ENCODE measurements at regions not wholly inside any gene's neighbourhood (a gene's known extent, or its start where the extent isn't known, plus 50 kb on each side); places are given as distances from the start of the nearest gene placed in this dataset.

GRCh38 chrX:45818913-45819312, 618.2 kb upstream of the DIPK2B start:
- intact Hi-C loops (cut with DNase I): no loop called here
- Histone ChIP-seq H3K36me3 (no peaks in the 10 kb centered on the region), H3K4me3 (no peak overlapping the region), H3K4me1 (no peaks in the 10 kb centered on the region), H3K27me3 (no peaks in the 10 kb centered on the region), H3K9ac (ENCODE audit: low read depth in 2 of 2, low read length in 2 of 2) (no peak overlapping the region), H3K27ac (no peak overlapping the region), H3K9me3 (no peaks in the 10 kb centered on the region)
- DNase-seq: no peak
- TF ChIP-seq, protein P1, sequence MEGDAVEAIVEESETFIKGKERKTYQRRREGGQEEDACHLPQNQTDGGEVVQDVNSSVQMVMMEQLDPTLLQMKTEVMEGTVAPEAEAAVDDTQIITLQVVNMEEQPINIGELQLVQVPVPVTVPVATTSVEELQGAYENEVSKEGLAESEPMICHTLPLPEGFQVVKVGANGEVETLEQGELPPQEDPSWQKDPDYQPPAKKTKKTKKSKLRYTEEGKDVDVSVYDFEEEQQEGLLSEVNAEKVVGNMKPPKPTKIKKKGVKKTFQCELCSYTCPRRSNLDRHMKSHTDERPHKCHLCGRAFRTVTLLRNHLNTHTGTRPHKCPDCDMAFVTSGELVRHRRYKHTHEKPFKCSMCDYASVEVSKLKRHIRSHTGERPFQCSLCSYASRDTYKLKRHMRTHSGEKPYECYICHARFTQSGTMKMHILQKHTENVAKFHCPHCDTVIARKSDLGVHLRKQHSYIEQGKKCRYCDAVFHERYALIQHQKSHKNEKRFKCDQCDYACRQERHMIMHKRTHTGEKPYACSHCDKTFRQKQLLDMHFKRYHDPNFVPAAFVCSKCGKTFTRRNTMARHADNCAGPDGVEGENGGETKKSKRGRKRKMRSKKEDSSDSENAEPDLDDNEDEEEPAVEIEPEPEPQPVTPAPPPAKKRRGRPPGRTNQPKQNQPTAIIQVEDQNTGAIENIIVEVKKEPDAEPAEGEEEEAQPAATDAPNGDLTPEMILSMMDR (IDR thresholded peaks at IDR 0.05): no peak

- no peak for DNase-seq
- no peak overlapping the region for H3K27ac ChIP-seq
- no peak overlapping the region for H3K9ac ChIP-seq (ENCODE audit: low read depth in 2 of 2, low read length in 2 of 2)
- H3K27me3 ChIP-seq: no peaks in the 10 kb centered on the region
- H3K9me3 ChIP-seq: no peaks in the 10 kb centered on the region
- no peaks in the 10 kb centered on the region for H3K36me3 ChIP-seq
- intact Hi-C loops (cut with DNase I): no loop called here
- TF ChIP-seq, protein P1 (IDR thresholded peaks at IDR 0.05): no peak
- no peak overlapping the region for H3K4me3 ChIP-seq
- no peaks in the 10 kb centered on the region for H3K4me1 ChIP-seq
Measured at GRCh38 chrX:45815441-45815840, 614.8 kb upstream of the DIPK2B start.

DNA sequence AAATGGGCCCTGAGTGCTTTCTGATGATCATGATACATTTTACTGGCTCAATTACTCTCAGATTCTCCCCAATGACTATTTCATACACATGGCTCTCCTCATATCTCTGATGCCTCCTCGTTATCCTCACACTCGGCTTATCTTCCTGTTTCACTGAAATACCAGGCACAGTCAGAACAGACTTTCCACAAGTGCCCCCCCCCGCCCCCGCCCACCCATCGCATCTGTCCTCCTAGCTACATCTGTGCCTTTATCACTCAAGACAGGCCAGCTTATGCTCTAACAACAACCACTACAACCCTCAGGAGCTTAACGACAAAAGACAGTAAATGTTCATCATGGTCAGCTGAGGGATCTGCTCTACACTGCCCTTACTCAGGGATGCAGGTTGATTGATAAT, 610.6 kb upstream of the DIPK2B start:
- Histone ChIP-seq H3K4me1 (no peaks in the 10 kb centered on the region), H3K27me3 (no peaks in the 10 kb centered on the region), H3K27ac (no peak overlapping the region), H3K9me3 (no peaks in the 10 kb centered on the region), H3K36me3 (no peaks in the 10 kb centered on the region), H3K4me3 (no peak overlapping the region), H3K9ac (ENCODE audit: low read depth in 2 of 2, low read length in 2 of 2) (no peak overlapping the region)
- intact Hi-C loops (cut with DNase I): no loop called here
- TF ChIP-seq, protein P1 (IDR thresholded peaks at IDR 0.05): no peak
- DNase-seq: no peak

DNA sequence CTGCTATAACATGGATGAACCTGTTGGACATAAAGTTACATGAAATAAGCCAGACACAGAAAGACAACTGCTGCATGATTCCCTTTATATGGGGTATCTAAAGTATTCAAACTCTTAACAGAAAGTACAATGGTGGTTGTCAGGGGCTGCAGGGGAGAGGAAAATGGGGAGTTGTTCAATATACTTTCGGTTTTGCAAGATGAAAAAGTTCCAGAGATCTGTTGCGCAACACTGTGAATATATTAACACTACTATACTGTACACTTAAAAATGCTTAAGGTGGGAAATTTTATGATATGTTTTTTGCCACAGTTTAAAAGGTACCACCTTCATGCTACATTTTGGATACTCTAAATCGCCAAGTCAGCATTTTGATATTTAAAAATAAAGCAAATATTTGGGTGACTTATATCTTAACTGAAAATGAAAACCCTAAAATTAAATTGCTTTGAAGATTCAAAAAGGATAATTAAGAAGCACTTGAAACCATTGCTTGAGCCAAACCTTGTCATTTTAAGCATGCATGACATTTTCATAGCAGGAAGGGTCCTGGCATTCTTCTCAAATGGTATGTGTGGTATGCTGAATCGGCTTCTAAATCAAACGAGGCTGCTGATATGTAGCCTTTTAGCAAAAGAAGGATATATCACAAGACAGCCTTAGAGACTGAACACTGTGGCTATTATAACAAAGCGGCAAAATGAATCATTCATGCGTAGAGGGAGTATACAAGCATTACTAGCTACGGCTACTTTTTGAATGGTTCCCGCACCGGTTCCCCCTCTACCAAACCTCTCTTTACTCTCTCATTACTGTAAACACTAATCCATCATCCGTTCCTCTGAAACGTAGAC, 607.1 kb upstream of the DIPK2B start:
- TF ChIP-seq, protein P1 (IDR thresholded peaks at IDR 0.05): no peak
- no peak overlapping the region for H3K4me3 ChIP-seq
- intact Hi-C loops (cut with DNase I): loop anchor here (10.0 kb wide), 1 partner anchor 567 kb away; no protein-coding TSS in a partner anchor
- H3K36me3 ChIP-seq: no peaks in the 10 kb centered on the region
- no peak overlapping the region for H3K9ac ChIP-seq (ENCODE audit: low read depth in 2 of 2, low read length in 2 of 2)
- no peaks in the 10 kb centered on the region for H3K4me1 ChIP-seq
- no peak for DNase-seq
- H3K27ac ChIP-seq: no peak overlapping the region
- no peaks in the 10 kb centered on the region for H3K27me3 ChIP-seq
- H3K9me3 ChIP-seq: no peaks in the 10 kb centered on the region

DNA sequence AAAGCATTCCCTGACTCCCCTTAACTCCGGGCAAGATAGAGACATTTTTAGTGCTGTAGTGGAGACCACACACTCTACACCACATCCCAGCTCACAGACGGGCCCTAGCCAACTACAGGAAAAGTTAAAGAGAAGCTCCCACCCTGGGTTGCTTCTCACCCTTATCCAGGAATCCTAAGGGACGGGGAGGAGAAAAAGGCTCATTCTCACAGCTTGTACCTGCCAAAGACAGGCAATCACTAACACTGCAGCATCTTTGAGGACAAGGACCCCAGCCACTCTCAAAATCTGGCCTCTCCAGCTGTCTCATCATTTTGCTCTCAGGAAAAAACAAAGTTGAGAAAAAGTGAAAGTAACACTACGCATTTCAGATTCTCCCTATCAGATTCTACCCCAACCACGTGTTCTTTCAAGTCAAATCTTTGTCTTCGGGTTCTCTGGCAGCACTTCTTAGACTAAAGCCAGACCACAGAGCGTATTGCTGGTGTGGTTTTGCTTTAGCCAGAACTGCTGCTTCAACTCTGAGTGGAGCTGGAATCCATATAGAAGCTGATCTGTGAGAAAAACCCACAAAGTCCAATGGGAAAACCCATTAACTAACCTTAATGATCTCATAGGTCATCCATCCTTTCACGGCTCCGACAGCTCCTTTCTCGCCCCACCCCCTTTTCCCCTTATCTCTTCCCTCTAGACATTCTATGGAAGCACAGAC, 605.9 kb upstream of the DIPK2B start:
- no peaks in the 10 kb centered on the region for H3K27me3 ChIP-seq
- H3K9ac ChIP-seq (ENCODE audit: low read depth in 2 of 2, low read length in 2 of 2): no peak overlapping the region
- TF ChIP-seq, protein P1 (IDR thresholded peaks at IDR 0.05): no peak
- no peaks in the 10 kb centered on the region for H3K36me3 ChIP-seq
- H3K9me3 ChIP-seq: no peaks in the 10 kb centered on the region
- no peak overlapping the region for H3K4me3 ChIP-seq
- intact Hi-C loops (cut with DNase I): loop anchor here (10.0 kb wide), 1 partner anchor 568 kb away; no protein-coding TSS in a partner anchor
- no peak overlapping the region for H3K27ac ChIP-seq
- DNase-seq: no peak
- H3K4me1 ChIP-seq: no peaks in the 10 kb centered on the region

All from colonic mucosa (tissue), 4 donors.